GM21825 (cell line): ENCODE measurements at regions not wholly inside any gene's neighbourhood (a gene's known extent, or its start where the extent isn't known, plus 50 kb on each side); places are given as distances from the start of the nearest gene placed in this dataset.

ENCODE experiments used
- ATAC-seq: cut with Tn5 transposase; IDR thresholded peaks from one replicate; pipeline ENCODE4 v1.9.1; 2021; ENCODE audit warnings: mild to moderate bottlenecking, moderate library complexity; ENCODE audit not compliant: unreplicated experiment

DNA sequence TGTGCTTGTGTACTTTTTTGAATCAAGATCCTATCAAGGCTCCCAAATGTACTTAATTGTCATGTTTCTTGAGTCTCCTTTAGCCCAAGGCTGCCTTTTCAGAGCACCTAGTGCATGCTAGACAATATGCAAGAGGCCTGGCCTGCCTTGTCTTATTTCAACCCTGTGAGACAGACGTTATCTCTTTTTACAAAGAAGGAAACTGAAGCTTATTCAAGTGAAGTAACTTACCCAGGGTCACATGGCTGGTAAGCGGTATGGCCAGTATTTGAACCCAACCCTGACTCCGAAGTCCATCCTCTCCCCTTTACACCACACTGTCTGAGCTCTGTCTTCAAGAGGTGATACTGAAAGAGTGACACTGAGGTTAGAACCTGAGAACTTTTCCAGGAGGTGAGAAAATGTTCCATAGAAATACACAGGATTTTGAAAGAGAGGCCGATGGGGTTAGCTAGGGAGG, 505.1 kb downstream of the FOXO1 start:
- no peak for ATAC-seq

DNA sequence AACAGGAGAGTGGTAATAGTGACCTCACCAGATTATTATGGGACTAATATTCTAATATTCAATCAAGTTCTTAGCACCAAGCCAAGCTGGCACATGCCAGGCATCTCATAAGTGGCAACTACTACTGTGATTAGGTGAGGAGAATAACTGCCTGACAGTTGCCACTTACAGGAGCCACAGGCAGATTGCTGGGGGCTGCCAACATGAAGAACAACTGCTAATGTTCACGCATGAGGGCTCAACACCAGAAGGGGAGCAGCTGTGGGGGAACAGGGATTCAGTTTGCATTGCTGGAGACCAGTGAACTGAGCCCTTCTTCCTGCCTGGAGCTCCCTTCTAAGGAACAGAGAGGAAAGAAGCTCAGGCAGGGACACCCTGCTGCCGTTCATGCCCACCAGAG, 504.5 kb downstream of the FOXO1 start:
- no peak for ATAC-seq

DNA sequence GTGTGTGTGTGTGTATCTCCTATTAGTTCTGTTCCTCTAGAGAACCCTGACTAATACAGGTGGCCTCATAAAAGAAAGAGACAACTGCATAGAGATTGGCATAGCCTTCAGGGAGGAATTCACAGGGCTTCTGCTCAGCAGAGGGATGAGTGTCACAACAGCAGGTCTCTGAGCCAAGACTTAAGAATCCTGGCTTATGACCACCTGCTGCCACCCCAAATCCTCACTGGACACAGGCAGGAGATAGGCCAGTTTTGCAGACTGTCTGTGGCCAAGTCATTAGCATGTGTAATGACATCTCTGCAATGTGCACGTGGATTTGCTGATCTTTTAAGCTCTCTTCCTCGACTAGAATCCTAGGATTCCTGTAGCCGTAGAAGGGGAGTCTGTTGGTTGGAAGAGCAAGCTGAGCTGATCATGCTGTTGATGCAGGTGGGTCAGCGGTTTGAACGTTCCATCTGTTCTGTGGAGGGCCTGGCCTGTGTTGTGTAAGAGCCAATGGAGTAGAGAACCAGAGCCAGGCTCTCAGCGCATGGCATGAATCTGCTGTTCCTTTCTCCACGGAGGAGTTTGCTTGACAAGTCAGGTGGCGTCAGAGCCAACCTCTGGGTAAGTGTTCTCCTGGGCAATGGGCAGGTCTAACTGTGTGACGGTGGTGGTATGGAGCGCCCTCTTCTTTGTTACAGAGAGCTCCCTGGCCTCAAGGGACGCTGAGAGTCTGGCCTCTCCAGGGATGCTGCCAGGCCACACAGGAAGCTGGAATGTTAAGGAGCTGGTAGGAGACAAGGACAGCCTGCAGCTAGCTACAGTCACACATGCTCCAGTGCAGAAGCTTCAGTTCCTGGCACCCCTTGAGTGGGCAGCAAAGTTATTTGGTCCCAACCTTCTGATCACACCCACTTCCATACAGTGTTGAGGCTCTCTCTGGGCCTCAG, 503.1 kb downstream of the FOXO1 start:
- no peak for ATAC-seq

DNA sequence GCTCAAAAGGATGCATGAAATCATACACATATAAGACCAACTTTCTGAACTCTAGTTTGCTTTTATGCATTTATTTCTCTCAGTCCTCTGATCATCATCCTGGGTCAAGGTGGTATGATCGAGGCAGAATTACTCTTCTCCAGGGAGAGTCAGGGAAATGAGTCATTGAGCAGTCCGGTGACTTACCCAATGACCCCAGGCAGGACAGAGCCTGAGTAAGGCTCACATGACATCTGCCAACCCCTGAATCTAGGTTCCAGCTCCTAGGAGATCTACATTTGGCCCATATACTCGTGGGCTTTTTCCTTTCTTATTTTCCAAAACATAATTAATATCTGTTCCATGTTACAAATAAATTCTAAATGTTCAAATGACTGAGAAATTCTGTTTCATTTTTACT, 502.3 kb downstream of the FOXO1 start:
- no peak for ATAC-seq

DNA sequence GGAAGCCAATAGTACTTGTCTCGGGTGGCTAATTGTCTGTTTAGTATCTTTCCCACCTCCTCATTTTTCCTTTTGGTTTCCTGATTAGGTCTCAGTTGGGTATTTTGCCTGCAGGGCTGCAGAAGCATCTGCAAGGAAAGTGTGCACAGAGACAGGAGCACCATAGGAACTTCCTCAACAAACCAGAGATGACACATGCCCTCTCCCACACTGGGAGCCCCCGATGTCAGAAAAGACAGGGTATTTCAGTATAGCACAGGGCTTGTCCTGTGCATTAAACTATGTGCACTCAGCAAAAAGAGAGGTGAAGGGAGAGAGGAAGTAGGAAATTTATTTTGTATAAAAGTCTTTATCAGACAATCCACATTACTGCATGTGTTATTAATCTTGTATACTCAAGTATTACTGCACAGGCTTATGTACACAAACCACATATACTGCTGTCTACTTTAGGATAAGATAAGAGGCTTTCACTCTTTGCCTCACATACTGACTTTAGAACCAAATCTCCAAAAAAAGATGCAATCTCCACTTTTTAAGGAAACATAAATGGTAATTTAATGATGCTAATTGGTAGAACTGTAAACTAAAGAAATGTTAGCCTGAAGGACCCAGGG, 501.0 kb downstream of the FOXO1 start:
- ATAC-seq: no peak

DNA sequence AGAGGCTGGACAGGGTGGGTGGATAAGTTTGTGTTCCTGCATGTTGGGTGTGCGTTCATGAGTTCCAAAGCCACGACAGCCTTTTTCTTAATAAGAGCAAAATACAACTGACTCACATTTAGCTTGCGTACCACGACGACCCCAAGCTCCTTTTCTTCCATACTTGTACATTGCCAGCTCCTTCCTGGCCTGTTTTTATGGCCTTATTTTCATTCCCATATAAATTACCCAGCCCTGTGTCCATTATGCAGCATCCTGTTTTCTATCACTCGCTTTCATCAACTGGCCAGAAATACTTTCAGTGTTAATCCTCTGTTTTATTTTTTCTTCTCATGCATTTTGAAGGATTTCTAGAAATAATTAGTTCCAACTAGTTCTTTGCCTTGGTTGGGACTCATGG, 499.1 kb downstream of the FOXO1 start:
- ATAC-seq: no peak

DNA sequence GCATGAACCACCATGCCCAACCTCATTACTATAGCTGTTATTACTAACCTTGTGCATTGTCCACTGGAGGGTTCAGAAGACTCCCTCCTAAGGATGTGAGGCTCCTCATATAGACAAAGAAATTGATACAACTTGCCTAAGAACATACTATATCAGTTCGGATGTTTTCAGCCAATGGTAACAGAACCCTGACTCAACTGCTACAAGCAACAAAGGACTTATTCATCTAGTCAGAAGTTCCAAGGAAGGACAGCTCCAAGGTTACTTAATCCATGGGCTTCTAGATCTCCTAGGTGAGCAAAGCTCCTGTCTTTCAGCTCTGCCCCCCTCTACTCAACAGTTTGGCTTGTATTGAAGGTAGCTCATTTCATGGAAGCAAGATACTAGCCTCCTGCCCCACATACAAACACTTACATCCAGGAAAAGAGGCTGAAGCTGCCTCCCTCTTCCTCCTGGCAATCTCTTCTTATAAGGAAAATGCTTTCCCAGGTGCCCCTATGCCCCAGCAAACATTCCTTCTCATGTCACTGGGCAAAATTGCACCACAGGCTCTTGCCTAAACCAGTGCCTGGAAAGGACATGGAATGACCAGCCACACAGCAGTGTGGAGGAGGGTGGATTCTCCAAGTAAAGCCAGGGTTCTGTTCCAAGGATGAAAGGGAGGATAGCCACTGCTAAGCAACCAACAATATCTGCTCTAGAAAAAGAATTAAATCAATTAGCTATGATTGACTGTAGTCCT, 497.8 kb downstream of the FOXO1 start:
- ATAC-seq: no peak

DNA sequence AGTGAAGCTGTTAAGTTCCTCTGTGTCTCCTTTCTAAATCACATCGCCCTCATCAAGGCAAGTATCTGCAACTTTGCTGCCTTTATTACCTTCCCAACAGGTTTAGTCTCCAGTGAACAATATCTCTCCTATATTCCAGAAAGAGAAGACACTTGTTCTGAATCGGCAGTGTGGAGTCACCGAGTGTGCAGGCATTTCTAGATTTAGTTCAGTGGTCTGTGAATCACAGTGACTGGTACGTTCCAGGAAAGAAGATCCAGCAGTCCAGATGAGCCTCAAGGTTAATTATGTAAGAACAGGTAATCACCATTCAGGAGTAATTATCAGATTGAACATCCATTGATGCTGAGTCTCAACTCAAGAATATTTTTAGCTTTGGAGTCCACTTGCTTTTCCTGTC, 497.0 kb downstream of the FOXO1 start:
- no peak for ATAC-seq

DNA sequence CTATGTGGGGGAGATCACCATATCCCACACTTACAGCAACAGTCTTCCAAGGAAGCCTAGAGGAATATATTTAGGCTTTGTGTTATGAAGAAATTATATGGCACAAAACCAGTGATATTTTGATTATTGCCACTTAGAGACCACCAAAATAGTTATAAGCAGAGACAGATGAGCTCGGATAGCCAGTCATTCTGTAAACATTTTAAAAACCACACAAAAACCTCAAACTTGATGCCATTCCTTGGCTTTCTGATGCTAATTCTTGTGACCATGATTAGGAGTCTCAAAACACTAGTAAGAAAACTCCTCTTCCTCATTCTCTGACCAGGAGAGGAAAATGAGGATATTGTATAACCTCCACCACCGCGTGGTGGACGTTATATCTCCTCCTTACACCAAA, 496.4 kb downstream of the FOXO1 start:
- ATAC-seq: no peak

DNA sequence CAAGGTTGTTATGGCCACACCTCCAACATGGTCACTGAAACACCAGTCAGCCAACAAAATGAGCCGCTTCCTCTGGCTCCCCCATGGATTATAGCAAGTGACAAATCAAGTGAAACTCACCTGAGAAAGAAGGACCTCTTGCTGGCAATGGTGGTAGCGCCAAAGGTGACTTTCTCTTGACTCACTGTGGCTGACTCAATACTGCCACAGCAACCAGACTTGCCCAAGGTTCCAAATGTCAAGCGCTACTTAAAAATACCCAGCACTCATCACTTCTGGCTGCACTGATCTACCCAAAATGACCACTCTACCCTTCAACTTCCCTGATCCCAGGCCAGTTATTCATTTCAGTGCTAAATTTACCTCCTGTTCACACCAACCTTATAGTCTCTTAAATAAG, 495.5 kb downstream of the FOXO1 start:
- no peak for ATAC-seq

DNA sequence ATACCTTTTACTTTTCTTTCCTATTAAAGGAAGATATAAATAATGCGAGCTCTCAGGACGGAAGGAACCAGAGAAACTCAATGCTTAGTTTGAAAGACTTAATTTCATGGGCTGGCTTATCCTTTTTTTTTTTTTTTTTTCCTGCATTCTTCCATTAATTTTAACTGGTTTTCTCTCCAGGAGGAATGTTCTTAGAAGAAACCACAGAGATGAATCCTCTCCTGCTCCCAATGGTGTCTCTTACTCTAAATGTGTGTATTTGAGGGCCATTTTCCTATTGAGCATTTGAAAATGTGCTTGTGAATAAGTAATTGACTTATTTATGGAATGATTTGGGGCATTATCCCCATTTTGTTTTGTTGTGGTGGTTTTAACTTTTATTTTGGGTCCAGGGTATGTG, 494.9 kb downstream of the FOXO1 start:
- ATAC-seq: no peak

DNA sequence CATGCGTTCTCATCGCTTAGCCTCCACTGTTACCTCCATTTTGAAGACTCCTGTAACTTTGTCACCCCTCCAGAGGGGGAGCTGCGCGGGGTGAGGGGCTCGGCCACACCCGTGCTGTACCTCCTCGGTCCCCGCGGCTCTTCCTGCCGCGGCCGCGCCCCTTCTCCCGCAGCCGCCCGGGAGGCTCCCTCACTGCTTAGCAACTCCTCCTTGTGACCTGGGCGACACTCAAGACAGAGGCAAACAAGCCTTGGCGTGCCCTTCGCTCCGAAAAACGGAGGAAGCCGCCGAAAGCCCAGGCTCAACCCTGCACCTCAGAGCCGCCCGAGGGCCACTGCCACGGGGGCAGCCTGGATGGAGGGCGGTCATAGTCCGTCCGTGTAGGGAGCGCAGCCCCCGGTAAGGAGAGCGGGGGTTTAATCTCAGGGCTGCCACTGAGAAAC, 494.3 kb downstream of the FOXO1 start:
- no peak for ATAC-seq

DNA sequence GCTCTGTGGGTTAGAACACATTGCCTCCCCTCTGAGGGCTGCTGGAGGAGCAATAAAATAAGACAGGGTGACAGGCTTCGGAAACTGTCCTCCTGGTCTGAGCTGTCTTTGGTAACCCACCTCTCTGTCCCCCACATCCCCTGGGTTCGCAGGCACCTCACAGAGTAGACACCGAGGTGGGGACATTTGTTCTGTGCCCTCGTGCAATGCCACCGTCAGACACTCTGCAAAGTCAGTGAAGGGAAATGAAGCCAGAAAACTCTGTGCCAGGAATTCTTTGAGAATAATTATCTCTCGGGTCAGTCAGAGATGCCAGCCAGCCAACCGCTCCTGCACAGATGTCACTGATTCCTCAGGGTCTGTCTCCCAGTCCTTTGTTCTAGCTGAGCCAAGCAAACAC, 493.6 kb downstream of the FOXO1 start:
- ATAC-seq: no peak

DNA sequence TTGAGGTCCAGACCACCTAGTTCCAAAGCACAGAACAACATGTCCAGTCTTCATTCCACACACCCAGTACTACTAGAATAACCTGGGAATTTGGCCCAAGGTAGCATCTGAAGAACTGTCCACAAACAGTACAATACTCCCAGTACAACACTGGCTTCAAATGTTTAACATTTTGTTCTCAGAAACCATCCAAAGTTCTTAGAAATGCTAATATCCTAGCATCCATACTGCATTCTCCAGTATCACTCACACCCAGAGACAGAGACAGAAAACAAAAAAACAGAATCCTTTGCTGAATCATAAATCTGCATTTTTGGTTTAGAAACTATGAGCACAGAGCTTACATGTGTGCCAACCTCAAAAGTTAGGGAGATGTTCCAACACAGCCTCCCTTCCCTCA, 490.8 kb downstream of the FOXO1 start:
- ATAC-seq: no peak

DNA sequence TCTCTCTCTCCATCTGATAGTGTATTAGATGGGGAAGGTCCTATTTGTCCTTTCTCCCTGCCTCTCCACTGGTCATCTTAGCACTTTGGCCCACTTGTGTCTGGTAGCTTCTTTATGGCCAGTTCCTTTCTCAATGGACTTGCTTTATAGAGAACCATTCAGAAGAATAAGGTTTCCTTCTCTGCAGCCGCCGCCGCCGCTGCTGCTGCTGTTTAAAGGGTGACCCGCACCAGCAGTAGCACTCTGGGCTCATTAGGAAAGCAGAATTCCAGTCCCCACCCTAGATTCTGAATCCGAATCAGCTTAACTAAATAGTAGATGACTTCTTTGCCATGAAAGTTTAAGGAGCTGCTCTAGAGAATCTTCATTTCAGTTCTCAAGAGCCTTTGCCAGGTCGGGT, 490.2 kb downstream of the FOXO1 start:
- no peak for ATAC-seq

DNA sequence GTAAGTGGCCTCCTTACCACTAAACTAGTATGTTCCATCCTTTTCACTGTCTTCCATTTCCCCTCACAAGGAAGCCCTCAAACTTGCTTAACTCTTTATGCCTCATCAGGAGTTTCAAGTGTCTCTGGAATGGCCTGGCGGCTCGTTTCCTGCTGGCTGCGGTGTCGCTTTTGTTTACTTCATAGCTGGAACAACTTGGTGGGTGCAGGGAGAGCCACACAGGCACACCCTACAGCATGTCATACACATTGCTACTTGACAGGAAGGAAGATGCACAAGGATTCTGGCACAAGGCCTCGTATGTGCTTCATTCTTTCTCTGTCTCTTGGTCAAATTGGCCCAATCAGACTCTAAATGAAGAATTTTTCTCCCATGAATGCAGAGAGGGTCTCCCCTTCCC, 488.3 kb downstream of the FOXO1 start:
- no peak for ATAC-seq

DNA sequence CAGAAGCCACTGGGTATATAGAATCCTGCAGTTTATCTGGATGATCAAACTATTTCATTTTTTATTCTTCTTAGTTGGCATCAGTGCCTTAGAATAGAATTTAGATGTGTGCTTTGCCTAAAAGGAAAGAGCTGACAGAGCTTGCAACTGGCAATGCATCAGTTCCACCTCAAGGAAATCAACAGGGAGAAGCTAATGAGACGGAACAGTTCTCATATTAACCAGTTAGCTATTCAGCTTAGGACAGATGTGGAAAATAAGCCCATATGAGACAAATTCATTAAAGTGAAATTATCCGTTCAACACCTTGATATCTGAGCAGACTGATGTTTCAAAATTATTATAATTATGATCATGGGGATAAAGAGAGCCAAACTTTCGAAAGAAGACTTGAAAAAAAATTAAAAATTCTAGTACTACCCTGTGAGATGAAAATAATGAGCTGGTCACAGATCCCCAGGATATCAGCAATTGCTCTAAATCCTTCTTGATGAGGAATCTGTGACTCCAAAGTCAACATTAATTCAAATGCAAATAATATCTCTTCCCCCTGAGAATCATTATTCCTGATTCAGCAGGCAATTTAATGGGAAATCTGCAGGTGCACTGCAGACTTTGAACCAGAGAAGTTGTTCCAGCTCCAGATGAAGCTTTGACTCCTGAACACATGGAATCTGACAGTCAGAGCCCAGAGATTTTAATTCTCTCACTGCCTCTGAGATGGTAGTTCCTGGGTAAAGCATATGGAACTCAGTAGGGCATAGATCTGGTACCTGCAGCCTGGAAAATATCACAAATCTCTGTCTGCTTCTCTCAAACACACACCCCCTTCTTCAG, 486.8 kb downstream of the FOXO1 start:
- no peak for ATAC-seq

DNA sequence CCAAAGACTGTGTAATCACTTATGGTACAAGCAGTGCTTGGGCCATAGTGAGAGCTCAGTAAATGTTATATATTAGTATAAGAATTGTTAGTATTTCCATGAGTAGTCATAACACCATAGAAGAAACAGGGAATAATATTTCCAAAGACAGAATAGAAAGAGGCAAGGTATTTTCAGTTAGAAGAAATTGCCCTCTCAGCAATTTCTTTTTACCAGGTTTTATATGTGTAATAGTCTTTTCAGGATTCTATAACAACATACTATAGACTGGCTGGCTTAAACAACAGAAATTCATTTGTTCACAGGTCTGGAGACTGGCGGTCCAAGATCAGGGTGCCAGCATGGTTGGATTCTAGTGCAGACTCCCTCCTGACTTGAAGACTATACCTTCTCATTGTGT, 485.7 kb downstream of the FOXO1 start:
- ATAC-seq: no peak

DNA sequence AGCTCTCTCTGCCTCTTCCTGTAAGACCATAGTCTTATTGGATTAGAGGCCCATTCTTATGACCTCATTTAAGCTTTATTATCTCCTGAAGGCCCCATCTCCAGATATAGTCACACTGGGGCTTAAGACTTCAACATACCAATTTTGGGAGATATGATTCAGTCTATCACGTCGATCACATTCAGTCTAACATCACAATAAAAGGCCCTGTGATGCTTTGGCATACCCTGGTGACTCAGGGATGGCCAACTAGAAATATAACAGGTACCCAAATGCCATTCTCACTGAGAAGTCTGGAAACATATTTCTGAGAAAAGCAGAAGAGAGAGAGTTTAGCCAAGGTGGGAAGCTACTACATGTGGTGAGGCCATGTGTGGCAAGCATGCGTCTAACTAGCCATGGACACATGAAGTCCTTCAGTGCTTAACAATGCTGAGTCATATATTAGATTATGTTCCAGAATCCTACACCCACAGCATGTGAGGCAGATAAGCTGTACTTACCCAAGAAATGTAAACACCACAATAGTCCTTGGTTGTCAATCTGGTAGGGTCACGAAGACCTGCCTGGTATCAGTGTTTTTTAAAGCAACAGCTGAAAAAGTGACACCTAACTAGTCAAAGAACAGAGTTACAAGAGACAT, 485.1 kb downstream of the FOXO1 start:
- ATAC-seq: no peak

DNA sequence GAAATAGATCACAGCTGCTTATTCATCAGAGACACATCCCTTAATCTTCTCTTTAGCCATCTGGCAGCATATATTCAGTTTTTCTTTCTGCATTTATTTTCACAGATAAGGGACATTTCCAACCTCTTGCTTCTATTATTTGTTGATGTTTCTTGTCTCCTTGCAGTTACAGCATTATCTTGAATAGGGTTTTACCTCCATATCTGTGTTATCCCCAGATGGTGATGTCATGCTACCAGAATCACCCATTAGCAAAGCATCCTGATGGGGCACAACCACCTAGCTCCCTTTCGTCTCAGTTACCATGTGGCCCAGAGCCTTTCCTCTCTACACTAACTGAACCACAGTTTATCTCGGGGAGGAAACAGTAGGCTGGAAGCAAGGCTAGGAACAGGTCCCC, 483.9 kb downstream of the FOXO1 start:
- ATAC-seq: no peak
